ENCODE measurements at regions not wholly inside any gene's neighbourhood (a gene's known extent, or its start where the extent isn't known, plus 50 kb on each side); places are given as distances from the start of the nearest gene placed in this dataset.
A peak's percentile ranks its signal among the peaks of the same experiment; 100 is the strongest.

GRCh38 chr5:103849934-103850333, 287.3 kb upstream of the NUDT12 start:
- no peak for DNase-seq (ENCODE audit: low spot score)

- DNase-seq (ENCODE audit: low spot score) = no peak
Observed at GRCh38 chr5:103847060-103847459, 284.5 kb upstream of the NUDT12 start.

- no peak for DNase-seq (ENCODE audit: low spot score)
Observed at GRCh38 chr5:103842936-103843335, 280.3 kb upstream of the NUDT12 start.

- DNase-seq (ENCODE audit: low spot score) = no peak
Observed at GRCh38 chr5:103840600-103840999, 278.0 kb upstream of the NUDT12 start.

- no peak for DNase-seq (ENCODE audit: low spot score)
Observed at GRCh38 chr5:103834216-103834615, 271.6 kb upstream of the NUDT12 start.

GRCh38 chr5:103829585-103829984, 267.0 kb upstream of the NUDT12 start:
- DNase-seq (ENCODE audit: low spot score) = no peak

GRCh38 chr5:103827976-103828375, 265.4 kb upstream of the NUDT12 start:
- no peak for DNase-seq (ENCODE audit: low spot score)

- DNase-seq (ENCODE audit: low spot score) = no peak
Observed at GRCh38 chr5:103821361-103821760, 258.8 kb upstream of the NUDT12 start.

GRCh38 chr5:103808464-103809106, 246.0 kb upstream of the NUDT12 start:
- DNase-seq (ENCODE audit: low spot score) = peak; percentile 71

- no peak for DNase-seq (ENCODE audit: low spot score)
Observed at GRCh38 chr5:103804711-103805110, 242.1 kb upstream of the NUDT12 start.

- no peak for DNase-seq (ENCODE audit: low spot score)
Observed at GRCh38 chr5:103801681-103802080, 239.1 kb upstream of the NUDT12 start.

- DNase-seq (ENCODE audit: low spot score) = no peak
Observed at GRCh38 chr5:103800741-103801495, 238.3 kb upstream of the NUDT12 start.

GRCh38 chr5:103793595-103794182, 231.1 kb upstream of the NUDT12 start:
- no peak for DNase-seq (ENCODE audit: low spot score)

GRCh38 chr5:103785569-103785968, 223.0 kb upstream of the NUDT12 start:
- no peak for DNase-seq (ENCODE audit: low spot score)

GRCh38 chr5:103783669-103784068, 221.1 kb upstream of the NUDT12 start:
- DNase-seq (ENCODE audit: low spot score) = no peak

- DNase-seq (ENCODE audit: low spot score) = no peak
Observed at GRCh38 chr5:103780794-103781193, 218.2 kb upstream of the NUDT12 start.

GRCh38 chr5:103774721-103775120, 212.1 kb upstream of the NUDT12 start:
- no peak for DNase-seq (ENCODE audit: low spot score)

- DNase-seq (ENCODE audit: low spot score) = no peak
Observed at GRCh38 chr5:103772248-103772647, 209.7 kb upstream of the NUDT12 start.

GRCh38 chr5:103764403-103764802, 201.8 kb upstream of the NUDT12 start:
- no peak for DNase-seq (ENCODE audit: low spot score)

GRCh38 chr5:103758996-103759395, 196.4 kb upstream of the NUDT12 start:
- no peak for DNase-seq (ENCODE audit: low spot score)

- DNase-seq (ENCODE audit: low spot score) = no peak
Observed at GRCh38 chr5:103755974-103756373, 193.4 kb upstream of the NUDT12 start.

- DNase-seq (ENCODE audit: low spot score) = no peak
Observed at GRCh38 chr5:103745353-103746065, 182.9 kb upstream of the NUDT12 start.

- DNase-seq (ENCODE audit: low spot score) = no peak
Observed at GRCh38 chr5:103744159-103744558, 181.6 kb upstream of the NUDT12 start.
